ENCODE measurements at regions not wholly inside any gene's neighbourhood (a gene's known extent, or its start where the extent isn't known, plus 50 kb on each side); places are given as distances from the start of the nearest gene placed in this dataset.

- DNase-seq (ENCODE audit: low spot score): no peak
Observed at GRCh38 chr1:5338466-5338865, 653.8 kb downstream of the NPHP4 start.

GRCh38 chr1:5333291-5333690, 658.9 kb downstream of the NPHP4 start:
- DNase-seq (ENCODE audit: low spot score): no peak

DNA sequence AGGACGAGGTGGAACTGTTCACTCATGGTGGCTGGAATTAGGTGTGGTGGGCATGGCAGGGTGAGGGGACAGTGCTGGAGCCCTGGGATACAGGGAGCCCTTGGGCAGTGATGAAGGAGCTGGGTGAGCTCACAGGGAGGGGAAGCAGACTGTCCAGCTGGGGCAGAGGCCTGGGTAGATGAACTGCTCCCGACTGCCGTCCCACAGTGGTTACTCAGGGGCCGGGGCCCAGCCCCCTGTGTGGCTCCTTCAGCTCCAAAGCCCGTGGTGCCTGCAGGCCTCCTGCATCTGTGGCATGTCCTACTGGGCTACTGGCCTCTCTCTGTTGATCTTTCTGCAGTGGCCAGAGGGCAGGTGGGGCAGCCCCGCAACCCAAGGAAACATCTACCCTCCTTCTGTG, 661.1 kb downstream of the NPHP4 start:
- no peak for DNase-seq (ENCODE audit: low spot score)

GRCh38 chr1:5329068-5329739, 663.0 kb downstream of the NPHP4 start:
- DNase-seq (ENCODE audit: low spot score): peak; percentile 24

DNA sequence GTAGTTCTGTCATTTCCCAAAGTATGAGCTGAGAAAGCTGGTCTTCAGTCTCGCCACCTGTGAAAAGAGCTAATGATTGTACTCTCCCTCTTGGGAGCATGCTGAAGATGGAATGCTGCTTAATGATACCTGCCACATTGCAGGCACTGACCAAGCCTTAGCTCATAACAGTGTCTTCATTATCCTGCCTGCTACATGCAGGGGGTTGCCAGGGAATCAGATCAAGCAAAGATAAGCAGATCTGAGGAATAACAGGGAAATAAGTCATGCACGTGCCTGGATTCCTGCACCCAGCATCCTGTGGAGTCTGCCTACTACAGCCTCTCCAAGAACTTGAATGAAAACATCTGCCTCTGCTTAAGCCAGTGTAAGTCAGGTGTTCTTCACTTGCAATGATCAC, 667.3 kb downstream of the NPHP4 start:
- DNase-seq (ENCODE audit: low spot score): no peak

- no peak for DNase-seq (ENCODE audit: low spot score)
Observed at GRCh38 chr1:5318143-5318816, 663.9 kb downstream of the AJAP1 start.

- no peak for DNase-seq (ENCODE audit: low spot score)
Observed at GRCh38 chr1:5317391-5317790, 663.0 kb downstream of the AJAP1 start.

DNA sequence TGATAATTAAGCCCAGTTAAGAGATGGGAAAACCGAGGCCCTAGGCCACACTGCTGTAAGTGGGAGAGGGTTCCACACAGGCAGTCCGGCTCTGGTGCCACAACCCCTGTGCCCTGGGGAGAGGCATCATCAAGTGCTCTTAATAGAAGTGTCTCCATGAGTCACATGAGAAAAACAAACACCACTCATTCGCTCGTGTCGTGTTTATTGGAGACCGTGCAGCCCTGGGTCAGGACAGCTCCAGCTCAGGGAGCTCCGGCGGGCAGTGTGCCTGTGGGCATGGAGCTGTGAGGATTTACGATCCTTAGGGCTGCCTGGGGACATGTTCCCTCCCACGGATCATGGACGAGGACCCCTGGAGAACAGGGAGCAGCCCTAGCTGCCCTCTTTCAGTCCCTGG, 658.5 kb downstream of the AJAP1 start:
- DNase-seq (ENCODE audit: low spot score): no peak

DNA sequence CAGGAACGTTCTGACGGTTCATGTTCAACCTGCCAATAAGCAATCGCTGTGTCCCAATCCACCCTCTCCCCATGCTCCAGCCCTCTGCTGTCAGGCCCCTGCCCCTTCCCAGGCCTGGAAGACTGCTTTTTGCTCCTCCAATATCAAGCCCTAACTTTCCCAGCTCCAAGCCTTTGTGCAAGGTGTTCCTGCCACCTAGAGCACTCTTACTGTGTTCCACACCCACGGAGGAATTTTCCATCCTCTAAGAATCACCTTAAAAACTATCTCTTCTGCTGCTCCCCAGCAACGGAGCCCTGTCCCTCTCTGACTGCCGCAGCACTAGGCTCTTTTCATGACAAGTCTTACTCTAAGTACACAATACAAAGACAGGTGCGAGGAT, 657.9 kb downstream of the AJAP1 start:
- no peak for DNase-seq (ENCODE audit: low spot score)

- peak; percentile 69 for DNase-seq (ENCODE audit: low spot score)
Observed at GRCh38 chr1:5311634-5312292, 657.4 kb downstream of the AJAP1 start.

- no peak for DNase-seq (ENCODE audit: low spot score)
Observed at GRCh38 chr1:5311147-5311546, 656.7 kb downstream of the AJAP1 start.

DNA sequence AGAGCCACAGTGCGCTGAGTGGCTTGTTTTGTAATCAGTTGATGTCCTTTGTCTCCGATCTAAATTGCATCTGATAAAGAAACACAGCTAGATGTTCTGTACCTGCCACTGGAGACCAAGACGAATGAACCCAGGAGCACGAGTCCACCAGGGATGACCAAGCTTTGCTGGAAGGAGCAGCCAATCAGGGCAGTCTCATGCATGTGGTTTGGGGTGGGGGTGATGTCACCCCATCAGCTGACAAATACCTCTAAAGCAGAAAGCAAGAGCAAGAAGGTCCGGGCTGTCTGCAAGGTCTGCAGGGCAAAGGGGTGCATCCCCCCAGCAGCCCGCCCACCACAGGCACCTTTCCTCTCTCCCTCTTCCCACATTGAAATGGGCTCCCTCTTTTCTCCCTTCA, 653.8 kb downstream of the AJAP1 start:
- peak; percentile 39 for DNase-seq (ENCODE audit: low spot score)

DNA sequence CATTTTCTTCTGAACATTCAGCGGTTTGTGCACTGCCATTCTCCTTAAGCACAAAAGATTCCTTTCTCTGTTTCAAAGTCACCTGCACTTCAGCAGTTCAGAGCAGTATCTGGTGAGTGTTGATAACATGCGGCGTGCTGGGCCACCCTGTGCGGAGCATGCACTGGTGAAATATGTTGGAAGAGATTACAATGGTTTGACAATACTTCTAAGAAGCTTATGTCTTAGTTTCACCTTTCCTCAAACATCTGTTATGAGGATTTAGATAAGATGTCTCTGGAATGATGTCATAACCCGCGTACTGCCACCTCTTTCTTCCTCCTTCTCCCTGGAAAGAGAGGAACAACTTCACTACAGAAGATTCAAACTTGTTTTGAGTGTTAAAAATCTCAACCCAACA, 650.3 kb downstream of the AJAP1 start:
- DNase-seq (ENCODE audit: low spot score): no peak

GRCh38 chr1:5298376-5298775, 644.0 kb downstream of the AJAP1 start:
- no peak for DNase-seq (ENCODE audit: low spot score)

GRCh38 chr1:5297886-5298239, 643.5 kb downstream of the AJAP1 start:
- no peak for DNase-seq (ENCODE audit: low spot score)

- DNase-seq (ENCODE audit: low spot score): no peak
Observed at GRCh38 chr1:5297180-5297885, 642.9 kb downstream of the AJAP1 start.

GRCh38 chr1:5296557-5297179, 642.3 kb downstream of the AJAP1 start:
- no peak for DNase-seq (ENCODE audit: low spot score)

- peak; percentile 53 for DNase-seq (ENCODE audit: low spot score)
Observed at GRCh38 chr1:5296095-5296494, 641.7 kb downstream of the AJAP1 start.

GRCh38 chr1:5291889-5292288, 637.5 kb downstream of the AJAP1 start:
- no peak for DNase-seq (ENCODE audit: low spot score)

DNA sequence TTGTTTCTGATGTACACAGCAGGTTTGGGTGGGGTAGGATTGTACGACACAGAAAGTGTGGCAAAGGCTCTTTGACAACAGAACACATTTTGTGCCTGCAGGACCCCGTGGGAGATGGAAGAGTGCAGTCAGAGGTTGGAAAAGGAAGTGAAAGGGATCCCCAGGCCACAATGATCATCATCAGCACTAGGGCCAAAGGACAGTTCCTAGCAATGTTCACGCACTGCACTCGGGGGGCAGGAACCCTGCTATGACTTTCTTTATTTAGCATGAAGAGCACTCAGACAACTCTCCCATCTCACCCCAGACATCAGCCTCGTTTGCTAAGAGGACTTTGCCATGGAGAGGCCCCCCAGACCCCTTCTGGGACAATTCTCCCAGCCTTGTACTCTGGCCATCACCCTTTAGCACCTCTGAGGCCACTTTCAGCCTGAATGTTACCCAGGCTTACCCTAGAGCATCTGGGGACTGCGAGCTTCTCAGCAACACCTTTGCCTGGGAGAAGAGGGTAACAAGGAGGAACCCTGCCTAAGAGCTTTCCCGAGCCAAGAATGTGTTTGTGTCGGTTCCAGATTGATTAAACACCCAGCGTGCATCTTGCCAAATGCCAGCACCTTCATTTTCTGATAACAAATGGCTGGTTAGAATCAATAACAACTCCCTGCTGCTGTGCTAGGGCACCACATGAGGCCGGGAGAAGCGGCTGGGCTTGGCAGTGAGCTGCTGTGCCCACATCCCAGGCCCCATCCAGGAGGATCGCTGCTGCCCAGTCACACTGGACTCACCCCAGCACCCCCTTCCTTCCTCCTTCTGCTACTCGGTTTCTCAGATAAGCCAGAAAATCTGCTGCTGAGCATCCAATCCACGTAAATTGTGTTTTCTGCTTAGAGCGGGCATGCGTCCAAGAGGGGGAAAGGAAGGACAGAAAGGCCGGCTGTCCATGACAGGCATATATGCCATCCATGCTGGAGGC, 633.1 kb downstream of the AJAP1 start:
- DNase-seq (ENCODE audit: low spot score): no peak

DNA sequence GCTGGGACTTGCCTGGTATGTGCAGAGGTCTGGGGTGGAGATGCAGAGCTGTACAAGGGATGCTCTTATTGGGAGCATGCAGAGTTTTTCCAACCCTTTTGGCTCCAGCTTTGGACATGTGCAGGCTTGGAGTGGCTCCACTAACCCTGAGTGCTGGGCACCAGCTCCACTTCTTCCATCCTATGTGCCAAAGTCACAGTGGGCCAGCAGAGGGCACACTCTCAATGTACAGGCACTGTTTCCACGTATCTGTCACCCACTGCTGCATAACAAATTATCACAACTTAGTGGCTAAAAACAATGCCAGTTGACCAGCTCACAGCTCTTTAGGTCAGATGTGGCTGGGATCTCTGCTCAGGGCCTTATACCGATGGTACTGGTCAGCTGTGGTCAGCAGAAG, 631.8 kb downstream of the AJAP1 start:
- no peak for DNase-seq (ENCODE audit: low spot score)
